HCT116 (cell line): ENCODE measurements at regions not wholly inside any gene's neighbourhood (a gene's known extent, or its start where the extent isn't known, plus 50 kb on each side); places are given as distances from the start of the nearest gene placed in this dataset.

Source experiments
- ATAC-seq: fragments of 200-7000 bp; cut with Tn5 transposase; 2 replicates; pipeline ENCODE4 v1.9.1; 2020; ENCODE audit warnings: mild to moderate bottlenecking, moderate library complexity
- BruUV-seq: library from RNA; stranded (reverse); fragments of 400-500 nt; replicated peaks from 2 replicates; lab custom pipeline; 2021; lab: Mats Ljungman, UMichigan
- CTCF ChIA-PET: fragments of 300-600 bp; sonication (Branson Sonifier 250); formaldehyde crosslinking; loops from one replicate; lab custom pipeline; 2021; ENCODE audit warnings: antibody characterized with exemption; lab: Charles Lee
- POLR2A ChIA-PET: fragments of 300-600, 350-600 bp; sonication (Branson Sonifier 250); formaldehyde crosslinking; loops from one replicate; lab custom pipeline; 2021; ENCODE audit warnings: antibody characterized with exemption; lab: Charles Lee
- RAD21 ChIA-PET, 2 experiments: fragments of 300-600 bp; sonication (Branson Sonifier 250); formaldehyde crosslinking; loops; one replicate each; lab custom pipeline; 2023; ENCODE audit warnings: low total read pairs in 2 of 2; ENCODE audit not compliant: uncharacterized antibody in 2 of 2, unreplicated experiment in 2 of 2, low non-redundant PET in 1 of 2; lab: Charles Lee
- DNase-seq: peaks from one replicate; pipeline ENCODE4 v3.0.0-alpha.2; 2010; ENCODE audit warnings: low read depth, low spot score
- H2AFZ ChIP-seq: fragments of 200-600 bp; shearing (Covaris generic), sonication (generic); 2 replicates; pipeline ENCODE4 v1.6.1; 2017; ENCODE audit warnings: low read depth, mixed run types, mixed read lengths, antibody characterized with exemption, low read length; ENCODE audit not compliant: poor library complexity, severe bottlenecking
- H3K27ac ChIP-seq: 2 replicates; pipeline ENCODE4 v1.5.1; 2012; ENCODE audit warnings: low read depth, low read length
- H3K27me3 ChIP-seq: fragments of 200-600 bp; sonication (generic); 2 replicates; pipeline ENCODE4 v1.6.1; 2016; ENCODE audit warnings: mixed run types, low read length, mixed read lengths; ENCODE audit not compliant: insufficient read depth
- H3K36me3 ChIP-seq, 2 experiments: fragments of 200-500 bp in 1 of 2; fragments of 200-600 bp in 1 of 2; sonication (Bioruptor generic) in 1 of 2; sonication (generic) in 1 of 2; 2 replicates each; pipeline versions ENCODE4 v1.5.1 to v1.6.1; 2014 to 2016; ENCODE audit warnings: low read length in 2 of 2, inconsistent platforms in 1 of 2, mixed read lengths in 1 of 2, mixed run types in 1 of 2; ENCODE audit not compliant: insufficient read depth in 2 of 2, control insufficient read depth in 1 of 2
- H3K4me1 ChIP-seq, 2 experiments: fragments of 200-600 bp in 1 of 2; sonication (generic) in 1 of 2; 2 replicates each; pipeline versions ENCODE4 v1.5.1 to v1.6.1; 2012 to 2017; ENCODE audit warnings: low read length in 2 of 2, inconsistent platforms in 1 of 2, mild to moderate bottlenecking in 1 of 2, mixed read lengths in 1 of 2, mixed run types in 1 of 2, moderate library complexity in 1 of 2; ENCODE audit not compliant: insufficient read depth in 2 of 2, control insufficient read depth in 1 of 2
- H3K4me2 ChIP-seq: fragments of 200-600 bp; sonication (generic); 2 replicates; pipeline ENCODE4 v1.6.1; 2017; ENCODE audit warnings: mixed run types, low read length, mixed read lengths
- H3K4me3 ChIP-seq, 2 experiments: fragments of 200-600 bp in 1 of 2; sonication (generic) in 1 of 2; replicated peaks in 1 of 2; 2 replicates each; pipeline ENCODE4 v1.5.1; 2011 to 2016; ENCODE audit warnings: low read length in 2 of 2, control low read depth in 1 of 2, low read depth in 1 of 2, mild to moderate bottlenecking in 1 of 2, mixed read lengths in 1 of 2, mixed run types in 1 of 2
- H3K79me2 ChIP-seq: fragments of 200-600 bp; sonication (generic); 2 replicates; pipeline ENCODE4 v1.6.1; 2017; ENCODE audit warnings: mild to moderate bottlenecking, mixed run types, low read length, moderate library complexity, mixed read lengths; ENCODE audit not compliant: insufficient read depth
- H3K9ac ChIP-seq: fragments of 200-600 bp; sonication (generic); 2 replicates; pipeline ENCODE4 v1.6.1; 2016; ENCODE audit warnings: low read length, mixed read lengths
- H3K9me2 ChIP-seq: fragments of 200-600 bp; sonication (generic), shearing (Covaris generic); 2 replicates; pipeline ENCODE4 v1.6.1; 2017; ENCODE audit warnings: mixed run types, mild to moderate bottlenecking, moderate library complexity; ENCODE audit not compliant: insufficient read depth
- H3K9me3 ChIP-seq, 2 experiments: fragments of 200-500 bp in 1 of 2; fragments of 200-600 bp in 1 of 2; sonication (Bioruptor generic) in 1 of 2; sonication (generic) in 1 of 2; 2 replicates each; pipeline ENCODE4 v1.6.1; 2014 to 2017; ENCODE audit warnings: low read length in 2 of 2, mixed read lengths in 2 of 2, inconsistent platforms in 1 of 2, low read depth in 1 of 2, mild to moderate bottlenecking in 1 of 2, mixed run types in 1 of 2, moderate library complexity in 1 of 2; ENCODE audit not compliant: control insufficient read depth in 1 of 2, insufficient read depth in 1 of 2
- H4K20me1 ChIP-seq: fragments of 200-600 bp; sonication (generic), shearing (Covaris generic); 2 replicates; pipeline ENCODE4 v1.6.1; 2017; ENCODE audit warnings: mixed run types, mild to moderate bottlenecking, moderate library complexity; ENCODE audit not compliant: insufficient read depth
- JUND ChIP-seq: IDR thresholded peaks from 2 replicates; pipeline ENCODE4 v1.6.1; 2012
- SIN3A ChIP-seq: IDR thresholded peaks from 2 replicates; pipeline ENCODE4 v1.6.1; 2012; ENCODE audit warnings: low read depth
- SRF ChIP-seq: IDR thresholded peaks from 2 replicates; pipeline ENCODE4 v1.6.1; 2012; ENCODE audit warnings: low read depth
- TCF7L2 ChIP-seq: IDR thresholded peaks from 2 replicates; pipeline ENCODE4 v1.7.0; 2011; ENCODE audit warnings: borderline replicate concordance, inconsistent platforms; ENCODE audit not compliant: insufficient read depth, insufficient read length; ENCODE audit errors: extremely low read depth
- YY1 ChIP-seq: IDR thresholded peaks from 2 replicates; pipeline ENCODE4 v1.6.1; 2011; ENCODE audit warnings: low read length, low read depth, moderate library complexity, mild to moderate bottlenecking; ENCODE audit not compliant: insufficient replicate concordance; ENCODE audit errors: extremely low read depth
- intact Hi-C: fragments of 100-400 bp; cut with micrococcal nuclease; formaldehyde crosslinking; loops from 2 replicates; pipeline ENCODE4 v1.10.0; 2022
- TF ChIP-seq, protein P1 (sequence below): IDR thresholded peaks from 2 replicates; pipeline ENCODE4 v1.6.1; 2011; ENCODE audit warnings: mild to moderate bottlenecking, low read length, moderate library complexity; ENCODE audit not compliant: insufficient replicate concordance; ENCODE audit errors: extremely low read depth
- TF ChIP-seq, protein P2 (sequence below): IDR thresholded peaks from 2 replicates; pipeline ENCODE4 v1.6.1; 2012
- TF ChIP-seq, protein P3 (sequence below): IDR thresholded peaks from 2 replicates; pipeline ENCODE4 v1.6.1; 2012

DNA sequence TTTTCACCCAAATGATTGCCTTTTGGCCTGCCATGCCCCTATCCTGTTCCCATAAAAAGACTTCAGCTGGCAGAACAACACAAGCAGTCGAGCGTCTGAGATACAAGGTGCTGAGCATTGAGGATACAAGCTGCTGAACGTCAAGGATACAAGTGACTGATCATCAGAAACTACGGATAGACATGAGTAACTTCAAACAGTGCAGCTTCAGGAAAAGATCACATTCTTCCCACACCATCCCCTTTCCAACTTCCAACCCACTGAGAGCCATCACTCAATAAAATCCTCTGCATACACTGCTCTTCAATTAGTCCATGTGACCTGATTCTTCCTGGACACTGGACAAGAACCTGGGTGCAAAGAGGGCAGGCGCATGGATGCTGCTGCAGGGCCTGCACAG is 1198.9 kb downstream of the ROBO2 start:
- CTCF ChIA-PET = no interaction called here
- Histone ChIP-seq H3K79me2 (no peaks in the 10 kb centered on the region), H3K9me3 (peaks cover 0 to 8% of the 10 kb centered on the region in 2 experiments; a peak in 2 of 4 replicates), H3K27ac (no peak overlapping the region), H3K36me3 (no peaks in the 10 kb centered on the region), H3K9me2 (no peaks in the 10 kb centered on the region), H3K27me3 (no peaks in the 10 kb centered on the region), H3K9ac (no peak overlapping the region), H3K4me3 (no peak overlapping the region), H3K4me1 (no peaks in the 10 kb centered on the region), H4K20me1 (no peaks in the 10 kb centered on the region), H3K4me2 (no peak overlapping the region), H2AFZ (no peak overlapping the region)
- RAD21 ChIA-PET = no interaction called here
- ATAC-seq (no peak), DNase-seq (no peak)
- POLR2A ChIA-PET = no interaction called here
- intact Hi-C loops = no loop called here
- BruUV-seq = no TSS peak
- TF ChIP-seq YY1 = no peak
- TF ChIP-seq JUND = no peak
- TF ChIP-seq, protein P1, sequence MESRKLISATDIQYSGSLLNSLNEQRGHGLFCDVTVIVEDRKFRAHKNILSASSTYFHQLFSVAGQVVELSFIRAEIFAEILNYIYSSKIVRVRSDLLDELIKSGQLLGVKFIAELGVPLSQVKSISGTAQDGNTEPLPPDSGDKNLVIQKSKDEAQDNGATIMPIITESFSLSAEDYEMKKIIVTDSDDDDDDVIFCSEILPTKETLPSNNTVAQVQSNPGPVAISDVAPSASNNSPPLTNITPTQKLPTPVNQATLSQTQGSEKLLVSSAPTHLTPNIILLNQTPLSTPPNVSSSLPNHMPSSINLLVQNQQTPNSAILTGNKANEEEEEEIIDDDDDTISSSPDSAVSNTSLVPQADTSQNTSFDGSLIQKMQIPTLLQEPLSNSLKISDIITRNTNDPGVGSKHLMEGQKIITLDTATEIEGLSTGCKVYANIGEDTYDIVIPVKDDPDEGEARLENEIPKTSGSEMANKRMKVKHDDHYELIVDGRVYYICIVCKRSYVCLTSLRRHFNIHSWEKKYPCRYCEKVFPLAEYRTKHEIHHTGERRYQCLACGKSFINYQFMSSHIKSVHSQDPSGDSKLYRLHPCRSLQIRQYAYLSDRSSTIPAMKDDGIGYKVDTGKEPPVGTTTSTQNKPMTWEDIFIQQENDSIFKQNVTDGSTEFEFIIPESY = no peak
- TF ChIP-seq TCF7L2 = no peak
- TF ChIP-seq SIN3A = no peak
- TF ChIP-seq SRF = no peak

DNA sequence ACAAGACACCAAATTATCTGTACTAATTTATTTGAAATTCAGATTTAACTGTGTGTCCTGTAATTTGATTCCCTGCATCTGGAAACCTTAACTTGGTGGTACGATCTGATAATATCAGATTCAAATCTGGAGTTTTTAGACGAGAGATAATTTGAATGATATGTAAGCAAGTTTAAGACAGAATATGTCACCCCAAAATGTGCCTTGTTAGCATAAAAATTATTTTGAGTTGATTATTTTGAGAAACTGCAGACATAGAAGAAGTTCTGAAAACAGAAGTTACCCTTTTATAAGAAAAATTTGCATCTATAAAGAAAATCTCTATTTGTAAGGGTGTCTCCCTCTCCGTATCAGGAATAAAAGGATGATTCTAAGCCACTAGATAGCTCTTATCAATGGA is 1202.8 kb downstream of the ROBO2 start:
- no peaks in the 10 kb centered on the region for H3K9me2 ChIP-seq
- ATAC-seq (no peak), DNase-seq (no peak)
- H3K4me1 ChIP-seq = no peaks in the 10 kb centered on the region
- H3K79me2 ChIP-seq = no peaks in the 10 kb centered on the region
- TF ChIP-seq, protein P2, sequence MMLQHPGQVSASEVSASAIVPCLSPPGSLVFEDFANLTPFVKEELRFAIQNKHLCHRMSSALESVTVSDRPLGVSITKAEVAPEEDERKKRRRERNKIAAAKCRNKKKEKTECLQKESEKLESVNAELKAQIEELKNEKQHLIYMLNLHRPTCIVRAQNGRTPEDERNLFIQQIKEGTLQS = no peak
- TF ChIP-seq, protein P3, sequence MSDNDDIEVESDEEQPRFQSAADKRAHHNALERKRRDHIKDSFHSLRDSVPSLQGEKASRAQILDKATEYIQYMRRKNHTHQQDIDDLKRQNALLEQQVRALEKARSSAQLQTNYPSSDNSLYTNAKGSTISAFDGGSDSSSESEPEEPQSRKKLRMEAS = no peak
- intact Hi-C loops = no loop called here
- H4K20me1 ChIP-seq = no peaks in the 10 kb centered on the region
- BruUV-seq = no TSS peak
- peaks cover 8 to 20% of the 10 kb centered on the region in 2 experiments; a peak in 2 of 4 replicates for H3K9me3 ChIP-seq
- CTCF ChIA-PET = no interaction called here
- no peak overlapping the region for H3K4me2 ChIP-seq
- no peak overlapping the region for H3K27ac ChIP-seq
- no peak overlapping the region for H2AFZ ChIP-seq
- POLR2A ChIA-PET = no interaction called here
- H3K9ac ChIP-seq = no peak overlapping the region
- no peaks in the 10 kb centered on the region for H3K27me3 ChIP-seq
- no peak overlapping the region for H3K4me3 ChIP-seq
- H3K36me3 ChIP-seq = no peaks in the 10 kb centered on the region
- RAD21 ChIA-PET = no interaction called here
